Lower leg skin (tissue), 4 donors: ENCODE measurements at regions not wholly inside any gene's neighbourhood (a gene's known extent, or its start where the extent isn't known, plus 50 kb on each side); places are given as distances from the start of the nearest gene placed in this dataset.
"Not testable (repeated sequence)": the region's sequence is repeated elsewhere in the genome, so short reads cannot be mapped to it uniquely, and the experiment has no call there.

Experiments
- DNase-seq, 2 donors: peaks; one replicate each; pipeline ENCODE4 v3.0.0-alpha.2; 2019; ENCODE audit warnings: low spot score in 2 of 2
- H3K4me3 ChIP-seq: fragments of 200-600 bp; sonication (generic); 2 replicates; pipeline ENCODE4 v1.5.1; 2017; ENCODE audit warnings: mild to moderate bottlenecking, low read depth; ENCODE audit not compliant: poor library complexity, severe bottlenecking
- POLR2A ChIP-seq, 2 donors: fragments of 450-650 bp; IDR thresholded peaks; one replicate each; pipeline ENCODE4 v1.6.1; 2016 to 2017; ENCODE audit warnings: antibody characterized with exemption in 2 of 2, mild to moderate bottlenecking in 1 of 2, moderate library complexity in 1 of 2
- WGBS, 2 donors: methylation state at CpG; one replicate each; pipeline ENCODE4 v1.1.5; 2018; 5-methylcytosine and 5-hydroxymethylcytosine counted together
- intact Hi-C: fragments of 100-400 bp; cut with DNase I; formaldehyde crosslinking; loops from one replicate; pipeline ENCODE4 v1.15.0; 2023; ENCODE audit warnings: low total_unique reads
- TF ChIP-seq, protein P1 (sequence below), 3 donors: fragments of 450-650 bp; IDR thresholded peaks; one replicate each; pipeline ENCODE4 v1.5.1; 2016; ENCODE audit warnings: antibody characterized with exemption in 3 of 3, mild to moderate bottlenecking in 3 of 3, moderate library complexity in 2 of 3

- DNase-seq: no peak
- intact Hi-C loops: loop anchor here (10.0 kb wide), 1 partner anchor 1848 kb away; no protein-coding TSS in a partner anchor
- no peak for TF ChIP-seq POLR2A (IDR thresholded peaks at IDR 0.05)
- TF ChIP-seq, protein P1, sequence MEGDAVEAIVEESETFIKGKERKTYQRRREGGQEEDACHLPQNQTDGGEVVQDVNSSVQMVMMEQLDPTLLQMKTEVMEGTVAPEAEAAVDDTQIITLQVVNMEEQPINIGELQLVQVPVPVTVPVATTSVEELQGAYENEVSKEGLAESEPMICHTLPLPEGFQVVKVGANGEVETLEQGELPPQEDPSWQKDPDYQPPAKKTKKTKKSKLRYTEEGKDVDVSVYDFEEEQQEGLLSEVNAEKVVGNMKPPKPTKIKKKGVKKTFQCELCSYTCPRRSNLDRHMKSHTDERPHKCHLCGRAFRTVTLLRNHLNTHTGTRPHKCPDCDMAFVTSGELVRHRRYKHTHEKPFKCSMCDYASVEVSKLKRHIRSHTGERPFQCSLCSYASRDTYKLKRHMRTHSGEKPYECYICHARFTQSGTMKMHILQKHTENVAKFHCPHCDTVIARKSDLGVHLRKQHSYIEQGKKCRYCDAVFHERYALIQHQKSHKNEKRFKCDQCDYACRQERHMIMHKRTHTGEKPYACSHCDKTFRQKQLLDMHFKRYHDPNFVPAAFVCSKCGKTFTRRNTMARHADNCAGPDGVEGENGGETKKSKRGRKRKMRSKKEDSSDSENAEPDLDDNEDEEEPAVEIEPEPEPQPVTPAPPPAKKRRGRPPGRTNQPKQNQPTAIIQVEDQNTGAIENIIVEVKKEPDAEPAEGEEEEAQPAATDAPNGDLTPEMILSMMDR (IDR thresholded peaks at IDR 0.05): no peak
- WGBS, 2 donors: 49 to 64% methylated on average over 1 of the region's 1 CpG
- H3K4me3 ChIP-seq: no peak overlapping the region
These were observed 439.2 kb downstream of the BTG1 start for GRCh38 chr12:91706466-91706865.

DNA sequence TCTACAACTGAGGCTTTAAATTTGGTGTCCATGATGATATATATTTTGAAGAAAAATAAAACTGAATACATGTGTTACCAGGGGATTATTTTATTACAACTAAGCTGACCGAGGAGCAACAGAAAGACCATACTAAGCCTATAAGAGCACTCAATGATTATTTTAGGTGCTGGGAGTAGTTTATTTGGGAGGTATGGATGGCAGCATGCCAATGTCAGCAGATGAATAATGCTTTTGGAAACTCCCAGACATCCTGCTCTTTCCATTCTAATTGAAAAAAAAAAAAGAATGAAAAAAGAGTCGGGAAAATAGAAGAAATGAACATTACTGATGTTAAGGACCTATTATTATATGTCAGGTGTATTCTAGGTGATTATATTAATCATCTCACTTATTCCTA, 441.2 kb downstream of the BTG1 start:
- intact Hi-C loops: loop anchor here (10.0 kb wide), 1 partner anchor 1850 kb away; no protein-coding TSS in a partner anchor
- 42 to 52% methylated on average over 2 of the region's 2 CpGs for WGBS, 2 donors
- no peak overlapping the region for H3K4me3 ChIP-seq
- DNase-seq: no peak
- TF ChIP-seq POLR2A (IDR thresholded peaks at IDR 0.05): no peak
- TF ChIP-seq, protein P1 (IDR thresholded peaks at IDR 0.05): no peak

DNA sequence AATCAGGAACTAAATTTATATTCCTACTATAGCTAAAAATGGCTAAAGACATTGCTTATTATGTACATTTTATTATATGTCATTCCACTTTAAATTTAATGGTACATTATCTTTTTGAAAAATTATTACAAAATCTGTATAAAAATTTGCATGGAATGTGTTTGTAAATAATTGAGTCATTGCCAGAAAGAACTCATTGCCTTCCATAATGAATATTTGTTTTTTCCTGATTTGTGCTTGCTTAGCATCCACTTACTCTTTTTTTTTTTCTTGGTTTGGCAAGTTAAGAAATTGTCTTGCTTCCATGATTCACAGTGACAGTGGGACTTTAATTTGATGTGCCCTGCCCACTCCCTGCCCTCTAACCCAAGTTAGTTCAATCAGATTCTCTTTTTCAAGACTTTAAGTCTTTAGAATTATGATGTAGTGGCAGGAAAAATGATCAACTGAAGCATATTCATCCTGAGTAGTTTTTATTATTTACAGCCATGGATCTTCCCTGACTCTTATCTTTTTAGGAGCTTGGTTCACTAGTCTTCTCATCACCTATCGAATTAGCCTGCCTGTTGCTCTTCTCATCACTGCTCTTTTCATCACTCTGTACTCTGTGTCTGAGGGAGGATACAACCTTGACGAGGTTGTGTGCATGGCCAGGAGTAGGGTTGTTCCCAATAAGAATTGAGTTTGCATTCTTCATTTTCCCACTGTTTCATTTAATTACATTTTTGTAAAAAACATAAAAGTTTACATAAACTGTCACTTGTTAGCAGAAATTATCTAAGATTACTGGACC, 442.0 kb downstream of the BTG1 start:
- TF ChIP-seq, protein P1 (IDR thresholded peaks at IDR 0.05): no peak
- TF ChIP-seq POLR2A (IDR thresholded peaks at IDR 0.05): no peak
- intact Hi-C loops: loop anchor here (10.0 kb wide), 1 partner anchor 1851 kb away; no protein-coding TSS in a partner anchor
- DNase-seq: no peak
- H3K4me3 ChIP-seq: no peak overlapping the region
- WGBS, 2 donors: 86 to 87% methylated on average over 2 of the region's 2 CpGs

GRCh38 chr12:91702843-91703425, 442.7 kb downstream of the BTG1 start:
- no peak overlapping the region for H3K4me3 ChIP-seq
- intact Hi-C loops: loop anchor here (10.0 kb wide), 1 partner anchor 1852 kb away; no protein-coding TSS in a partner anchor
- no peak for TF ChIP-seq POLR2A (IDR thresholded peaks at IDR 0.05)
- TF ChIP-seq, protein P1 (IDR thresholded peaks at IDR 0.05): no peak
- DNase-seq: no peak
- WGBS, 2 donors: 30 to 34% methylated on average over 3 of the region's 3 CpGs

- H3K4me3 ChIP-seq: no peak overlapping the region
- DNase-seq: no peak
- intact Hi-C loops: no loop called here
- no peak for TF ChIP-seq POLR2A (IDR thresholded peaks at IDR 0.05)
- TF ChIP-seq, protein P1 (IDR thresholded peaks at IDR 0.05): no peak
- WGBS, 2 donors: 74 to 87% methylated on average over 1 of the region's 1 CpG
These were observed 449.7 kb downstream of the BTG1 start for GRCh38 chr12:91695964-91696363.

DNA sequence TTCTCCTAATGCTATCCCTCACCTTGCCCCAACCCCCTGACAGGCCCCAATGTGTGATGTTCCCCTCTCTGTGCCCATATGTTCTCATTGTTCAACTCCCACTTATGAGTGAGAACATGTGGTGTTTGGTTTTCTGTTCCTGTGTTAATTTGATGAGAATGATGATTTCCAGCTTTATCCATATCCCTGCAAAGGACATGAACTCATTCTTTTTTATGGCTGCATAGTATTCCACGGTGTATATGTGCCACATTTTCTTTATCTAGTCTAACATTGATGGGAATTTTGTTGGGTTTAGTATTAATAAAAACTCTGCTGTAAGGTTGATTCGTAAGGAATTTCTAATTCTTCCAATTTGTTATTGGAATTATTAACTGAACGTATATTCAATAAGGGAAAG, 450.2 kb downstream of the BTG1 start:
- H3K4me3 ChIP-seq, intact Hi-C loops, DNase-seq: not testable (repeated sequence)
- WGBS, 2 donors: 92 to 94% methylated on average over 3 of the region's 3 CpGs
